GM12878 (cell line): ENCODE measurements at regions not wholly inside any gene's neighbourhood (a gene's known extent, or its start where the extent isn't known, plus 50 kb on each side); places are given as distances from the start of the nearest gene placed in this dataset.

ENCODE experiments used
- ATAC-seq: fragments of 200-7000 bp; cut with Tn5 transposase; 3 replicates; pipeline ENCODE4 v1.9.1; 2020; ENCODE audit warnings: mild to moderate bottlenecking, moderate library complexity
- BruUV-seq: library from RNA; stranded (reverse); fragments of 400-500 nt; replicated peaks from 2 replicates; lab custom pipeline; 2021; lab: Mats Ljungman, UMichigan
- CTCF ChIA-PET: fragments of 300-600 bp; sonication (Branson Sonifier 250); formaldehyde crosslinking; extraction: SDS; loops from one replicate; lab custom pipeline; 2021; ENCODE audit warnings: inconsistent platforms; lab: Yijun Ruan, JAX
- POLR2A ChIA-PET: fragments of 350-600 bp; formaldehyde crosslinking; extraction: SDS; loops from one replicate; lab custom pipeline; 2021; ENCODE audit warnings: inconsistent platforms; lab: Charles Lee
- RAD21 ChIA-PET: fragments of 300-600 bp; sonication (Branson Sonifier 250); formaldehyde crosslinking; loops from one replicate; lab custom pipeline; 2023; ENCODE audit warnings: antibody characterized with exemption; ENCODE audit not compliant: unreplicated experiment; lab: Charles Lee
- SMC1A ChIA-PET: fragments of 300-600 bp; sonication (Branson Sonifier 250); formaldehyde crosslinking; loops from one replicate; lab custom pipeline; 2023; ENCODE audit not compliant: unreplicated experiment, uncharacterized antibody; lab: Charles Lee
- DNase-seq: peaks from one replicate; pipeline ENCODE4 v3.0.0-alpha.2; 2011; ENCODE audit warnings: low read depth, low spot score
- FAIRE-seq: peaks from 3 replicates; lab custom pipeline; 2011; peaks lifted over from hg19 to GRCh38; lab: Jason Lieb, UNC
- H2AFZ ChIP-seq: 2 replicates; pipeline ENCODE4 v1.6.0; 2011; ENCODE audit warnings: low read depth, low read length, control low read depth; ENCODE audit not compliant: control insufficient read depth
- H3K27ac ChIP-seq: 2 replicates; pipeline ENCODE4 v1.5.1; 2011; ENCODE audit warnings: control low read depth; ENCODE audit not compliant: control insufficient read depth, insufficient read depth
- H3K27me3 ChIP-seq, 2 experiments: replicated peaks in 1 of 2; 2 replicates each; pipeline versions ENCODE4 v1.6.0 to v1.6.1; 2011; ENCODE audit warnings: low read length in 1 of 2; ENCODE audit not compliant: control insufficient read depth in 2 of 2, insufficient read depth in 2 of 2
- H3K36me3 ChIP-seq, 2 experiments: 2 replicates each; pipeline ENCODE4 v1.5.1; 2011; ENCODE audit warnings: low read length in 1 of 2; ENCODE audit not compliant: control insufficient read depth in 2 of 2, insufficient read depth in 2 of 2
- H3K4me1 ChIP-seq: 2 replicates; pipeline ENCODE4 v1.6.1; 2011; ENCODE audit warnings: mild to moderate bottlenecking, low read length, moderate library complexity, mixed read lengths; ENCODE audit not compliant: control insufficient read depth, insufficient read depth
- H3K4me2 ChIP-seq: 2 replicates; pipeline ENCODE4 v1.6.0; 2011; ENCODE audit warnings: control low read depth; ENCODE audit not compliant: control insufficient read depth, insufficient read depth
- H3K4me3 ChIP-seq: fragments of 200-600 bp; sonication (generic); 2 replicates; pipeline ENCODE4 v1.5.1; 2016
- H3K79me2 ChIP-seq: 2 replicates; pipeline ENCODE4 v1.6.0; 2011; ENCODE audit warnings: low read length; ENCODE audit not compliant: control insufficient read depth, insufficient read depth
- H3K9ac ChIP-seq: 2 replicates; pipeline ENCODE4 v1.8.0; 2011; ENCODE audit warnings: low read length, control low read depth, mixed read lengths; ENCODE audit not compliant: control insufficient read depth, insufficient read depth
- H3K9me3 ChIP-seq: replicated peaks from 3 replicates; pipeline ENCODE4 v1.5.1; 2011; ENCODE audit warnings: mild to moderate bottlenecking, low read length; ENCODE audit not compliant: control insufficient read depth, insufficient read depth
- H4K20me1 ChIP-seq: 2 replicates; pipeline ENCODE4 v1.6.0; 2011; ENCODE audit not compliant: control insufficient read depth, insufficient read depth
- ATF2 ChIP-seq: IDR thresholded peaks from 2 replicates; pipeline ENCODE4 v1.6.1; 2012; ENCODE audit warnings: low read length, inconsistent platforms
- ATF7 ChIP-seq: fragments of 450-650 bp; IDR thresholded peaks from 2 replicates; pipeline ENCODE4 v1.6.1; 2016; ENCODE audit warnings: low read depth, mild to moderate bottlenecking
- CBFB ChIP-seq: IDR thresholded peaks from 2 replicates; pipeline ENCODE4 v1.6.1; 2016; ENCODE audit warnings: antibody characterized with exemption, low read depth
- CBX5 ChIP-seq: sonication (generic); IDR thresholded peaks from 2 replicates; pipeline ENCODE4 v1.6.1; 2016; ENCODE audit warnings: low read depth, moderate library complexity, mild to moderate bottlenecking, inconsistent platforms
- CREM ChIP-seq: IDR thresholded peaks from 2 replicates; pipeline ENCODE4 v1.6.1; 2014; ENCODE audit warnings: antibody characterized with exemption, low read depth
- NBN ChIP-seq: fragments of 450-650 bp; IDR thresholded peaks from 2 replicates; pipeline ENCODE4 v1.6.1; 2016
- NR2C1 ChIP-seq: fragments of 450-650 bp; IDR thresholded peaks from 2 replicates; pipeline ENCODE4 v1.6.1; 2017; ENCODE audit warnings: antibody characterized with exemption, mild to moderate bottlenecking, moderate library complexity
- NR2F1 ChIP-seq: fragments of 450-650 bp; conservative IDR thresholded peaks from 2 replicates; pipeline ENCODE4 v1.6.1; 2017; ENCODE audit warnings: mild to moderate bottlenecking
- PBX3 ChIP-seq: IDR thresholded peaks from 2 replicates; pipeline ENCODE4 v1.6.1; 2011; ENCODE audit warnings: mild to moderate bottlenecking, low read depth, low read length, moderate library complexity; ENCODE audit not compliant: insufficient replicate concordance
- PKNOX1 ChIP-seq: fragments of 450-650 bp; IDR thresholded peaks from 2 replicates; pipeline ENCODE4 v1.6.1; 2016; ENCODE audit warnings: mild to moderate bottlenecking
- POLR2A ChIP-seq: IDR thresholded peaks from 2 replicates; pipeline ENCODE4 v1.6.1; 2011; ENCODE audit warnings: low read depth, mild to moderate bottlenecking, low read length
- RAD51 ChIP-seq: fragments of 450-650 bp; IDR thresholded peaks from 2 replicates; pipeline ENCODE4 v1.6.1; 2016; ENCODE audit warnings: moderate library complexity, mild to moderate bottlenecking, inconsistent platforms
- REST ChIP-seq: IDR thresholded peaks from 2 replicates; pipeline ENCODE4 v1.6.1; 2012; ENCODE audit warnings: mild to moderate bottlenecking, low read depth, low read length
- SIX5 ChIP-seq: IDR thresholded peaks from 2 replicates; pipeline ENCODE4 v1.6.1; 2011; ENCODE audit warnings: mild to moderate bottlenecking, low read depth, low read length, moderate library complexity; ENCODE audit not compliant: severe bottlenecking
- ZBTB4 ChIP-seq: fragments of 450-650 bp; formaldehyde crosslinking; IDR thresholded peaks from 2 replicates; pipeline ENCODE4 v1.4.0; 2022; ENCODE audit warnings: mild to moderate bottlenecking, moderate library complexity
- WGBS: methylation state at CpG from one replicate; pipeline ENCODE4 v1.1.6; 2016; ENCODE audit warnings: low lambda C conversion rate; ENCODE audit not compliant: insufficient replicate concordance, insufficient coverage; ENCODE audit errors: missing lambda C conversion rate; 5-methylcytosine and 5-hydroxymethylcytosine counted together
- in situ Hi-C: fragments of 300-500 bp; cut with MboI; formaldehyde crosslinking; loops from 9 replicates; pipeline ENCODE4 v1.14.3; 2018; ENCODE audit warnings: mixed read lengths
- intact Hi-C: fragments of 100-400 bp; cut with micrococcal nuclease; formaldehyde crosslinking; loops from one replicate; pipeline ENCODE4 v1.14.2; 2022; ENCODE audit not compliant: unreplicated experiment

GRCh38 chr3:166169681-166170080 is 332.5 kb upstream of the BCHE start:
- ChIA-PET RAD21 (no interaction called here), SMC1A (no interaction called here), CTCF (no interaction called here), POLR2A (no interaction called here)
- intact Hi-C loops, result no loop called here
- 0% methylated on average over 1 of the region's 1 CpG for WGBS
- Histone ChIP-seq H3K79me2 (no peaks in the 10 kb centered on the region), H3K4me1 (no peaks in the 10 kb centered on the region), H3K4me2 (no peak overlapping the region), H3K9ac (no peak overlapping the region), H4K20me1 (no peaks in the 10 kb centered on the region), H2AFZ (no peak overlapping the region), H3K36me3 (no peaks in the 10 kb centered on the region), H3K9me3 (no peaks in the 10 kb centered on the region), H3K27ac (no peak overlapping the region), H3K4me3 (no peak overlapping the region), H3K27me3 (no peaks in the 10 kb centered on the region)
- TF ChIP-seq PKNOX1 (no peak), CBX5 (no peak), ATF7 (no peak), NR2F1 (no peak), POLR2A (no peak), SIX5 (no peak), PBX3 (no peak), CREM (no peak), NR2C1 (no peak), CBFB (no peak), NBN (no peak), REST (no peak), ATF2 (no peak), RAD51 (no peak), ZBTB4 (CRISPR knock-in tag) (no peak)
- no peak for FAIRE-seq
- DNase-seq, result no peak
- in situ Hi-C loops, result no loop called here
- no TSS peak for BruUV-seq
- no peak for ATAC-seq
